IMR-90 (cell line): ENCODE measurements at regions not wholly inside any gene's neighbourhood (a gene's known extent, or its start where the extent isn't known, plus 50 kb on each side); places are given as distances from the start of the nearest gene placed in this dataset.

Experiments
- ATAC-seq: fragments of 200-7000 bp; cut with Tn5 transposase; 2 replicates; pipeline ENCODE4 v1.9.1; 2020; ENCODE audit warnings: low read depth, mild to moderate bottlenecking, moderate library complexity
- BruUV-seq: library from RNA; stranded (reverse); fragments of 400-500 nt; replicated peaks from 2 replicates; lab custom pipeline; 2021; lab: Mats Ljungman, UMichigan
- CTCF ChIA-PET: fragments of 300-600 bp; formaldehyde crosslinking; extraction: SDS; loops from one replicate; lab custom pipeline; 2021; ENCODE audit warnings: antibody characterized with exemption; lab: Yijun Ruan, JAX
- POLR2A ChIA-PET: fragments of 300-600 bp; sonication (Branson Sonifier 250); formaldehyde crosslinking; loops from one replicate; lab custom pipeline; 2022; ENCODE audit warnings: antibody characterized with exemption; ENCODE audit not compliant: unreplicated experiment; lab: Charles Lee
- DNase-seq: peaks from one replicate; pipeline ENCODE4 v3.0.0; 2013
- H2AFZ ChIP-seq: replicated peaks from 2 replicates; pipeline ENCODE3; 2013; ENCODE audit warnings: low read length, mild to moderate bottlenecking; ENCODE audit not compliant: poor library complexity
- H2AK5ac ChIP-seq: 2 replicates; pipeline ENCODE4 v1.6.1; 2013; ENCODE audit warnings: low read depth, low read length, inconsistent platforms
- H2AK9ac ChIP-seq: replicated peaks from 2 replicates; pipeline ENCODE3; 2013; ENCODE audit warnings: mild to moderate bottlenecking, low read depth, low read length, moderate library complexity; ENCODE audit not compliant: poor library complexity
- H2BK120ac ChIP-seq: 2 replicates; pipeline ENCODE4 v1.6.1; 2013; ENCODE audit warnings: low read depth, low read length, inconsistent platforms
- H2BK15ac ChIP-seq: 3 replicates; pipeline ENCODE4 v1.6.1; 2013; ENCODE audit warnings: low read depth, low read length, inconsistent platforms
- H2BK20ac ChIP-seq: 2 replicates; pipeline ENCODE4 v1.6.1; 2013; ENCODE audit warnings: low read depth, mild to moderate bottlenecking, inconsistent platforms, low read length, moderate library complexity
- H2BK5ac ChIP-seq: 2 replicates; pipeline ENCODE4 v1.6.1; 2013; ENCODE audit warnings: mild to moderate bottlenecking, low read depth, low read length, inconsistent platforms; ENCODE audit not compliant: poor library complexity, severe bottlenecking
- H3K14ac ChIP-seq: replicated peaks from 2 replicates; pipeline ENCODE4 v1.6.1; 2013; ENCODE audit warnings: low read depth, low read length, inconsistent platforms
- H3K18ac ChIP-seq: 2 replicates; pipeline ENCODE4 v1.6.1; 2013; ENCODE audit warnings: low read depth, low read length, control low read depth
- H3K23ac ChIP-seq: 2 replicates; pipeline ENCODE4 v1.6.1; 2013; ENCODE audit warnings: low read depth, low read length, inconsistent platforms
- H3K27ac ChIP-seq: 2 replicates; pipeline ENCODE4 v1.5.1; 2013; ENCODE audit warnings: mild to moderate bottlenecking, control low read depth, low read length; ENCODE audit not compliant: insufficient read depth
- H3K27me3 ChIP-seq: 2 replicates; pipeline ENCODE4 v1.6.1; 2013; ENCODE audit warnings: low read length; ENCODE audit not compliant: control insufficient read depth, insufficient read depth
- H3K36me3 ChIP-seq: 2 replicates; pipeline ENCODE4 v1.6.1; 2013; ENCODE audit warnings: low read length, mixed read lengths; ENCODE audit not compliant: control insufficient read depth, insufficient read depth
- H3K4ac ChIP-seq: 2 replicates; pipeline ENCODE4 v1.6.1; 2013; ENCODE audit warnings: low read depth, low read length, inconsistent platforms
- H3K4me1 ChIP-seq: 2 replicates; pipeline ENCODE4 v1.6.1; 2013; ENCODE audit warnings: low read length, mixed read lengths; ENCODE audit not compliant: control insufficient read depth, insufficient read depth
- H3K4me2 ChIP-seq: 2 replicates; pipeline ENCODE4 v1.6.1; 2013; ENCODE audit warnings: low read depth, mild to moderate bottlenecking, control low read depth, low read length, moderate library complexity
- H3K4me3 ChIP-seq: 2 replicates; pipeline ENCODE4 v1.5.1; 2013; ENCODE audit warnings: low read depth, mild to moderate bottlenecking, control low read depth, low read length, moderate library complexity; ENCODE audit not compliant: insufficient read depth
- H3K56ac ChIP-seq: 2 replicates; pipeline ENCODE4 v1.6.1; 2013; ENCODE audit warnings: low read length, inconsistent platforms; ENCODE audit not compliant: insufficient read depth; ENCODE audit errors: extremely low read depth
- H3K79me1 ChIP-seq, 2 experiments: 2 replicates each; pipeline ENCODE4 v1.6.1; 2013; ENCODE audit warnings: low read length in 2 of 2, inconsistent platforms in 1 of 2, low read depth in 1 of 2
- H3K9ac ChIP-seq: 2 replicates; pipeline ENCODE4 v1.6.1; 2013; ENCODE audit warnings: low read depth, low read length, control low read depth
- H3K9me1 ChIP-seq: 2 replicates; pipeline ENCODE4 v1.6.1; 2013; ENCODE audit warnings: low read length, inconsistent platforms; ENCODE audit not compliant: insufficient read depth
- H3K9me3 ChIP-seq: 2 replicates; pipeline ENCODE4 v1.6.1; 2013; ENCODE audit warnings: low read length; ENCODE audit not compliant: control insufficient read depth, insufficient read depth
- H4K20me1 ChIP-seq: 2 replicates; pipeline ENCODE4 v1.6.1; 2013; ENCODE audit warnings: low read length, inconsistent platforms; ENCODE audit not compliant: insufficient read depth
- H4K5ac ChIP-seq: 2 replicates; pipeline ENCODE4 v1.6.1; 2013; ENCODE audit warnings: mild to moderate bottlenecking, low read depth, low read length, control low read depth
- H4K8ac ChIP-seq, 2 experiments: 2 replicates each; pipeline ENCODE4 v1.6.1; 2013; ENCODE audit warnings: low read depth in 2 of 2, low read length in 2 of 2, control low read depth in 1 of 2, inconsistent platforms in 1 of 2
- H4K91ac ChIP-seq: 2 replicates; pipeline ENCODE4 v1.6.1; 2013; ENCODE audit warnings: low read depth, low read length, inconsistent platforms; ENCODE audit not compliant: insufficient read depth
- BHLHE40 ChIP-seq: fragments of 150-350 bp; IDR thresholded peaks from 2 replicates; pipeline ENCODE4 v1.6.1; 2016; ENCODE audit warnings: mild to moderate bottlenecking, low read depth, low read length
- CHD1 ChIP-seq: IDR thresholded peaks from 2 replicates; pipeline ENCODE4 v1.6.1; 2012; ENCODE audit warnings: low read depth, low read length, improper control_type of control experiment
- ELK1 ChIP-seq: fragments of 150-350 bp; IDR thresholded peaks from 2 replicates; pipeline ENCODE4 v1.6.1; 2016; ENCODE audit warnings: low read depth, mild to moderate bottlenecking, low read length, moderate library complexity, borderline replicate concordance
- MAZ ChIP-seq: IDR thresholded peaks from 2 replicates; pipeline ENCODE4 v1.6.1; 2012; ENCODE audit warnings: low read depth, mild to moderate bottlenecking, low read length, improper control_type of control experiment, moderate library complexity, borderline replicate concordance
- NFE2L2 ChIP-seq: fragments of 150-350 bp; IDR thresholded peaks from 2 replicates; pipeline ENCODE4 v1.6.1; 2016; ENCODE audit warnings: low read depth, mild to moderate bottlenecking, low read length
- POLR2A ChIP-seq: IDR thresholded peaks from 2 replicates; pipeline ENCODE4 v1.6.1; 2012; ENCODE audit warnings: mild to moderate bottlenecking, low read depth, low read length
- RAD21 ChIP-seq: IDR thresholded peaks from 2 replicates; pipeline ENCODE4 v1.6.1; 2012; ENCODE audit warnings: low read length, improper control_type of control experiment
- RCOR1 ChIP-seq: IDR thresholded peaks from 2 replicates; pipeline ENCODE4 v1.6.1; 2012; ENCODE audit warnings: mild to moderate bottlenecking, low read length, improper control_type of control experiment; ENCODE audit not compliant: insufficient replicate concordance
- WGBS, 2 experiments: methylation state at CpG; one replicate each; pipeline versions ENCODE4 v1.1.5 to v1.1.7; 2013; ENCODE audit warnings: missing lambda C conversion rate in 2 of 2; ENCODE audit not compliant: insufficient read length in 1 of 2; ENCODE audit errors: extremely low coverage in 2 of 2; 5-methylcytosine and 5-hydroxymethylcytosine counted together
- dilution Hi-C: fragments of 300-500 bp; cut with HindIII; formaldehyde crosslinking; loops from one replicate; pipeline ENCODE4 v1.14.3; 2018; ENCODE audit warnings: low sequenced_read_pairs; ENCODE audit not compliant: unreplicated experiment
- in situ Hi-C: fragments of 300-500 bp; cut with MboI; formaldehyde crosslinking; loops from 3 replicates; pipeline ENCODE4 v1.14.3; 2019; ENCODE audit warnings: low sequenced_read_pairs, inconsistent platforms, mixed read lengths
- intact Hi-C: fragments of 100-400 bp; cut with micrococcal nuclease; formaldehyde crosslinking; loops from 2 replicates; pipeline ENCODE4 v1.10.0; 2022

GRCh38 chr2:103144837-103145236, 383.0 kb downstream of the TMEM182 start:
- ChIA-PET POLR2A (no interaction called here), CTCF (no interaction called here)
- H2AFZ ChIP-seq: no peak overlapping the region
- no peak overlapping the region for H3K18ac ChIP-seq
- no peak overlapping the region for H2BK120ac ChIP-seq
- H3K79me1 ChIP-seq: no peaks in the 10 kb centered on the region
- H4K5ac ChIP-seq: no peak overlapping the region
- H2BK20ac ChIP-seq: no peak overlapping the region
- H3K9ac ChIP-seq: no peak overlapping the region
- H3K4ac ChIP-seq: no peak overlapping the region
- H3K23ac ChIP-seq: no peak overlapping the region
- no peak for TF ChIP-seq POLR2A
- no peak for TF ChIP-seq MAZ
- no peak for TF ChIP-seq NFE2L2
- TF ChIP-seq RAD21: no peak
- no peak for TF ChIP-seq RCOR1
- no peak for TF ChIP-seq ELK1
- no peak for TF ChIP-seq CHD1
- no peak for TF ChIP-seq BHLHE40
- in situ Hi-C loops (no loop called here), dilution Hi-C loops (no loop called here), intact Hi-C loops (no loop called here)
- H3K36me3 ChIP-seq: no peaks in the 10 kb centered on the region
- H3K14ac ChIP-seq: no peak overlapping the region
- H2BK5ac ChIP-seq: no peak overlapping the region
- no peak overlapping the region for H2AK5ac ChIP-seq
- H3K27ac ChIP-seq: no peak overlapping the region
- peaks cover 7% of the 10 kb centered on the region for H3K9me3 ChIP-seq
- H4K91ac ChIP-seq: no peak overlapping the region
- H2AK9ac ChIP-seq: no peak overlapping the region
- H3K4me2 ChIP-seq: no peak overlapping the region
- no peak for ATAC-seq
- H3K56ac ChIP-seq: no peak overlapping the region
- H4K8ac ChIP-seq: no peak overlapping the region
- no TSS peak for BruUV-seq
- no peak overlapping the region for H3K4me3 ChIP-seq
- DNase-seq: no peak
- no peaks in the 10 kb centered on the region for H3K4me1 ChIP-seq
- H4K20me1 ChIP-seq: no peaks in the 10 kb centered on the region
- no peaks in the 10 kb centered on the region for H3K9me1 ChIP-seq
- no peak overlapping the region for H2BK15ac ChIP-seq
- no CpG with 5 or more reads among the region's 1 CpG for WGBS, 2 experiments
- H3K27me3 ChIP-seq: no peaks in the 10 kb centered on the region
